ENCODE measurements at regions not wholly inside any gene's neighbourhood (a gene's known extent, or its start where the extent isn't known, plus 50 kb on each side); places are given as distances from the start of the nearest gene placed in this dataset.
"Not testable (repeated sequence)": the region's sequence is repeated elsewhere in the genome, so short reads cannot be mapped to it uniquely, and the experiment has no call there.

DNA sequence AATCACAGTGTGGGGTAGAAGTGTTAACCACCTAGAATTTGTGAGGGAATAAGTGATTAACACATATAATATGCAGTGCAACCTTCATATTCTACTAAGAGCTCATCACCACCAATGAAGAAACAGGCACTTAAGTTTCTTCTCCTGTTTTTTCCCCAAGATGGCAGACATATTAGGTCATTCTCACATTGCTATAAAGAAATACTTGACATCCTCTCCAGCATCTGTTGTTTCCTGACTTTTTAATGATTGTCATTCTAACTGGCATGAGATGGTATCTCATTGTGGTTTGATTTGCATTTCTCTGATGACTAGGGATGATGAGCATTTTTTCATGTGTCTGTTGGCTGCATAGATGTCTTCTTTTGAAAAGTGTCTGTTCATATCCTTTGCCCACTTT is 301.5 kb upstream of the CLEC14A start:
- not testable (repeated sequence) for TF ChIP-seq CHD2 (IDR thresholded peaks at IDR 0.05; ENCODE audit: low read length); MAX (IDR thresholded peaks at IDR 0.05); KDM1A (IDR thresholded peaks at IDR 0.05; ENCODE audit: borderline replicate concordance, low read length)
- TF ChIP-seq, protein P1, sequence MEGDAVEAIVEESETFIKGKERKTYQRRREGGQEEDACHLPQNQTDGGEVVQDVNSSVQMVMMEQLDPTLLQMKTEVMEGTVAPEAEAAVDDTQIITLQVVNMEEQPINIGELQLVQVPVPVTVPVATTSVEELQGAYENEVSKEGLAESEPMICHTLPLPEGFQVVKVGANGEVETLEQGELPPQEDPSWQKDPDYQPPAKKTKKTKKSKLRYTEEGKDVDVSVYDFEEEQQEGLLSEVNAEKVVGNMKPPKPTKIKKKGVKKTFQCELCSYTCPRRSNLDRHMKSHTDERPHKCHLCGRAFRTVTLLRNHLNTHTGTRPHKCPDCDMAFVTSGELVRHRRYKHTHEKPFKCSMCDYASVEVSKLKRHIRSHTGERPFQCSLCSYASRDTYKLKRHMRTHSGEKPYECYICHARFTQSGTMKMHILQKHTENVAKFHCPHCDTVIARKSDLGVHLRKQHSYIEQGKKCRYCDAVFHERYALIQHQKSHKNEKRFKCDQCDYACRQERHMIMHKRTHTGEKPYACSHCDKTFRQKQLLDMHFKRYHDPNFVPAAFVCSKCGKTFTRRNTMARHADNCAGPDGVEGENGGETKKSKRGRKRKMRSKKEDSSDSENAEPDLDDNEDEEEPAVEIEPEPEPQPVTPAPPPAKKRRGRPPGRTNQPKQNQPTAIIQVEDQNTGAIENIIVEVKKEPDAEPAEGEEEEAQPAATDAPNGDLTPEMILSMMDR (IDR thresholded peaks at IDR 0.05; ENCODE audit: control extremely low read depth in 1 of 3, insufficient read depth in 1 of 3, low read depth in 1 of 3, low read length in 3 of 3), result not testable (repeated sequence)

Data from H1 (cell line).